WTC11 (cell line): ENCODE measurements at regions not wholly inside any gene's neighbourhood (a gene's known extent, or its start where the extent isn't known, plus 50 kb on each side); places are given as distances from the start of the nearest gene placed in this dataset.

Experiments
- ATAC-seq: fragments of 200-7000 bp; cut with Tn5 transposase; 2 replicates; pipeline ENCODE4 v1.10.0; 2021; ENCODE audit warnings: mild to moderate bottlenecking, moderate library complexity
- CTCF ChIA-PET: fragments of 300-600 bp; sonication (Branson Sonifier 250); formaldehyde crosslinking; loops from one replicate; lab custom pipeline; 2021; ENCODE audit warnings: antibody characterized with exemption; lab: Charles Lee
- POLR2A ChIA-PET: fragments of 350-600 bp; sonication (Branson Sonifier 250); formaldehyde crosslinking; loops from one replicate; lab custom pipeline; 2021; ENCODE audit warnings: antibody characterized with exemption; lab: Charles Lee
- DNase-seq: peaks from one replicate; pipeline ENCODE4 v3.0.0; 2021; ENCODE audit warnings: low spot score
- H3K27ac Mint-ChIP-seq: 2 replicates; pipeline ENCODE4 v1.8.0; 2021; ENCODE audit warnings: mixed read lengths
- H3K27me3 Mint-ChIP-seq: 2 replicates; pipeline ENCODE4 v1.8.0; 2021; ENCODE audit warnings: low read depth, mild to moderate bottlenecking, moderate library complexity, mixed read lengths
- H3K36me3 Mint-ChIP-seq: 2 replicates; pipeline ENCODE4 v1.8.0; 2021; ENCODE audit warnings: mixed read lengths
- H3K4me1 Mint-ChIP-seq: 2 replicates; pipeline ENCODE4 v1.8.0; 2022; ENCODE audit warnings: mixed read lengths
- H3K4me3 Mint-ChIP-seq: 2 replicates; pipeline ENCODE4 v1.8.0; 2021; ENCODE audit warnings: mild to moderate bottlenecking, moderate library complexity, mixed read lengths
- H3K9me3 Mint-ChIP-seq: 2 replicates; pipeline ENCODE4 v1.8.0; 2021; ENCODE audit warnings: mixed read lengths
- ATF1 ChIP-seq: sonication (generic); formaldehyde crosslinking; IDR thresholded peaks from 2 replicates; pipeline ENCODE4 v1.8.1; 2023; ENCODE audit warnings: mild to moderate bottlenecking, moderate library complexity, missing genetic modification reagents
- ATF3 ChIP-seq: sonication (generic); formaldehyde crosslinking; conservative IDR thresholded peaks from 2 replicates; pipeline ENCODE4 v1.8.1; 2022; ENCODE audit warnings: mild to moderate bottlenecking, missing genetic modification reagents
- ESRRA ChIP-seq: sonication (generic); formaldehyde crosslinking; IDR thresholded peaks from 2 replicates; pipeline ENCODE4 v1.8.1; 2022; ENCODE audit warnings: mild to moderate bottlenecking, missing genetic modification reagents, borderline replicate concordance
- MAX ChIP-seq: sonication (generic); formaldehyde crosslinking; IDR thresholded peaks from 2 replicates; pipeline ENCODE4 v1.8.0; 2022; ENCODE audit warnings: mild to moderate bottlenecking, missing genetic modification reagents
- MYBL2 ChIP-seq: sonication (generic); formaldehyde crosslinking; IDR thresholded peaks from 2 replicates; pipeline ENCODE4 v1.8.1; 2023; ENCODE audit warnings: mild to moderate bottlenecking, moderate library complexity, missing genetic modification reagents
- NR1H2 ChIP-seq: sonication (generic); formaldehyde crosslinking; IDR thresholded peaks from 2 replicates; pipeline ENCODE4 v1.9.0; 2021; ENCODE audit warnings: mild to moderate bottlenecking, moderate library complexity, missing genetic modification reagents
- NR2C2 ChIP-seq: sonication (generic); formaldehyde crosslinking; IDR thresholded peaks from 2 replicates; pipeline ENCODE4 v1.8.0; 2022; ENCODE audit warnings: mild to moderate bottlenecking, missing genetic modification reagents
- NR3C1 ChIP-seq: sonication (generic); formaldehyde crosslinking; conservative IDR thresholded peaks from 2 replicates; pipeline ENCODE4 v1.8.1; 2023; ENCODE audit warnings: low read depth, mild to moderate bottlenecking, missing genetic modification reagents
- RELA ChIP-seq: sonication (generic); formaldehyde crosslinking; IDR thresholded peaks from 2 replicates; pipeline ENCODE4 v1.8.1; 2022; ENCODE audit warnings: missing genetic modification reagents, mild to moderate bottlenecking, borderline replicate concordance
- RORB ChIP-seq: fragments of 250-450 bp; sonication (Bioruptor Pico); IDR thresholded peaks from 2 replicates; pipeline ENCODE4 v1.9.0; 2021; ENCODE audit warnings: mild to moderate bottlenecking
- SMAD3 ChIP-seq: sonication (generic); formaldehyde crosslinking; IDR thresholded peaks from 2 replicates; pipeline ENCODE4 v1.8.0; 2022; ENCODE audit warnings: missing genetic modification reagents, mild to moderate bottlenecking, borderline replicate concordance
- STAT6 ChIP-seq: sonication (generic); formaldehyde crosslinking; conservative IDR thresholded peaks from 2 replicates; pipeline ENCODE4 v1.8.1; 2023; ENCODE audit warnings: mild to moderate bottlenecking, low read depth, missing genetic modification reagents, moderate library complexity
- TCF7 ChIP-seq: sonication (generic); formaldehyde crosslinking; IDR thresholded peaks from 2 replicates; pipeline ENCODE4 v1.8.0; 2022; ENCODE audit warnings: mild to moderate bottlenecking, low read depth, missing genetic modification reagents, moderate library complexity
- ZNF121 ChIP-seq: sonication (generic); formaldehyde crosslinking; IDR thresholded peaks from 2 replicates; pipeline ENCODE4 v1.8.0; 2023; ENCODE audit warnings: missing genetic modification reagents
- ZNF219 ChIP-seq: sonication (generic); formaldehyde crosslinking; IDR thresholded peaks from 2 replicates; pipeline ENCODE4 v1.8.0; 2023; ENCODE audit warnings: missing genetic modification reagents, mild to moderate bottlenecking, borderline replicate concordance
- ZNF263 ChIP-seq: sonication (generic); formaldehyde crosslinking; IDR thresholded peaks from 2 replicates; pipeline ENCODE4 v1.8.1; 2022; ENCODE audit warnings: low read depth, mild to moderate bottlenecking, moderate library complexity, missing genetic modification reagents
- ZNF396 ChIP-seq: fragments of 250-450 bp; sonication (Bioruptor Pico); IDR thresholded peaks from 2 replicates; pipeline ENCODE4 v1.8.0; 2021; ENCODE audit warnings: mild to moderate bottlenecking, moderate library complexity, borderline replicate concordance
- ZNF425 ChIP-seq: fragments of 250-450 bp; sonication (Bioruptor Pico); conservative IDR thresholded peaks from 2 replicates; pipeline ENCODE4 v1.9.0; 2021; ENCODE audit warnings: mild to moderate bottlenecking
- ZNF532 ChIP-seq: fragments of 250-450 bp; sonication (Bioruptor Pico); IDR thresholded peaks from 2 replicates; pipeline ENCODE4 v1.9.0; 2021; ENCODE audit warnings: mild to moderate bottlenecking, borderline replicate concordance

- ChIA-PET POLR2A (no interaction called here), CTCF (no interaction called here)
- Mint-ChIP-seq H3K9me3 (peaks cover 10% of the 10 kb centered on the region; the same call in 1 of the 2 replicates), H3K4me1 (no peaks in the 10 kb centered on the region; the same call in none of the 2 replicates), H3K4me3 (no peak overlapping the region), H3K27me3 (no peaks in the 10 kb centered on the region; the same call in 1 of the 2 replicates), H3K27ac (no peak overlapping the region), H3K36me3 (no peaks in the 10 kb centered on the region)
- DNase-seq (no peak), ATAC-seq (no peak)
- no peak for TF ChIP-seq ZNF425 (CRISPR knock-in tag)
These were observed 131.5 kb upstream of the ZNF648 start for GRCh38 chr1:182192966-182193365.

- POLR2A ChIA-PET = no interaction called here
These were observed 130.7 kb upstream of the ZNF648 start for GRCh38 chr1:182192215-182192614.

GRCh38 chr1:182191381-182192115 lies 130.0 kb upstream of the ZNF648 start:
- no peaks in the 10 kb centered on the region for H3K36me3 Mint-ChIP-seq
- ATAC-seq = no peak
- no peaks in the 10 kb centered on the region for H3K4me1 Mint-ChIP-seq
- POLR2A ChIA-PET = no interaction called here
- H3K9me3 Mint-ChIP-seq = peaks cover 10% of the 10 kb centered on the region; the same call in 1 of the 2 replicates
- H3K27ac Mint-ChIP-seq = no peak overlapping the region
- CTCF ChIA-PET = no interaction called here
- no peak overlapping the region for H3K4me3 Mint-ChIP-seq
- H3K27me3 Mint-ChIP-seq = no peaks in the 10 kb centered on the region; the same call in 1 of the 2 replicates
- no peak for DNase-seq
- TF ChIP-seq NR2C2 (no peak), MYBL2 (CRISPR knock-in tag) (no peak), ATF1 (CRISPR knock-in tag) (no peak), ESRRA (CRISPR knock-in tag) (no peak), SMAD3 (CRISPR knock-in tag) (no peak), NR3C1 (CRISPR knock-in tag) (no peak), ZNF121 (CRISPR knock-in tag) (no peak), ZNF219 (CRISPR knock-in tag) (no peak), STAT6 (CRISPR knock-in tag) (no peak), ATF3 (CRISPR knock-in tag) (no peak), ZNF263 (CRISPR knock-in tag) (no peak), MAX (CRISPR knock-in tag) (no peak)

More at GRCh38 chr1:182192215-182192614, 130.7 kb upstream of the ZNF648 start:
- Mint-ChIP-seq H3K27me3 (no peaks in the 10 kb centered on the region; the same call in 1 of the 2 replicates), H3K36me3 (no peaks in the 10 kb centered on the region), H3K9me3 (peaks cover 10% of the 10 kb centered on the region; the same call in 1 of the 2 replicates), H3K4me3 (no peak overlapping the region), H3K27ac (no peak overlapping the region), H3K4me1 (no peaks in the 10 kb centered on the region)
- TF ChIP-seq RORB = no peak
- TF ChIP-seq ZNF396 (CRISPR knock-in tag) = no peak
- no peak for TF ChIP-seq RELA (CRISPR knock-in tag)
- TF ChIP-seq TCF7 = no peak
- TF ChIP-seq ZNF532 = no peak
- TF ChIP-seq NR1H2 (CRISPR knock-in tag) = no peak
- CTCF ChIA-PET = no interaction called here
- ATAC-seq (no peak), DNase-seq (no peak)
